ENCODE measurements at regions not wholly inside any gene's neighbourhood (a gene's known extent, or its start where the extent isn't known, plus 50 kb on each side); places are given as distances from the start of the nearest gene placed in this dataset.

DNA sequence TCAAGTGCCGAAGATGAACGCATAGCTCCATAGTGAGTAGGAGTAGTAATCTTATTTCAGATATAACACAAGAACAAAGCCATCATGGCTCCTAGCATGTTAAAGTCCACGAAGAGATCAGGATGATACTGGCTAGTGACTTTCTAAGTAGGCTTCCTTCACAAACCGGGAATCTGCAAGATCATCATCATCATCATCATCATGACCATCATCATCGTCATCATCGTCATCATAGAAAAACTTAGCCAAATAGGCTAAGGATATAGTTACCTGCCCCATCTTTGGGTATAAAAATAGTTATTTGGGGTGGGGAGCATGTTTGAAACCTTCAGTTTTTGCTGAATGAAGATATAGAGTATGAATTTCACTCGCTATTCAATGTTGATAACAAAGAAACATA is 57.9 kb downstream of the PYDC2 start:
- Histone ChIP-seq H3K4me1 (ENCODE audit: low read depth) (no peaks in the 10 kb centered on the region), H3K27me3 (no peaks in the 10 kb centered on the region), H3K36me3 (no peaks in the 10 kb centered on the region), H3K4me3 (no peak overlapping the region), H3K9me3 (ENCODE audit: low read depth) (no peaks in the 10 kb centered on the region), H3K27ac (no peak overlapping the region)
- TF ChIP-seq, protein P1, sequence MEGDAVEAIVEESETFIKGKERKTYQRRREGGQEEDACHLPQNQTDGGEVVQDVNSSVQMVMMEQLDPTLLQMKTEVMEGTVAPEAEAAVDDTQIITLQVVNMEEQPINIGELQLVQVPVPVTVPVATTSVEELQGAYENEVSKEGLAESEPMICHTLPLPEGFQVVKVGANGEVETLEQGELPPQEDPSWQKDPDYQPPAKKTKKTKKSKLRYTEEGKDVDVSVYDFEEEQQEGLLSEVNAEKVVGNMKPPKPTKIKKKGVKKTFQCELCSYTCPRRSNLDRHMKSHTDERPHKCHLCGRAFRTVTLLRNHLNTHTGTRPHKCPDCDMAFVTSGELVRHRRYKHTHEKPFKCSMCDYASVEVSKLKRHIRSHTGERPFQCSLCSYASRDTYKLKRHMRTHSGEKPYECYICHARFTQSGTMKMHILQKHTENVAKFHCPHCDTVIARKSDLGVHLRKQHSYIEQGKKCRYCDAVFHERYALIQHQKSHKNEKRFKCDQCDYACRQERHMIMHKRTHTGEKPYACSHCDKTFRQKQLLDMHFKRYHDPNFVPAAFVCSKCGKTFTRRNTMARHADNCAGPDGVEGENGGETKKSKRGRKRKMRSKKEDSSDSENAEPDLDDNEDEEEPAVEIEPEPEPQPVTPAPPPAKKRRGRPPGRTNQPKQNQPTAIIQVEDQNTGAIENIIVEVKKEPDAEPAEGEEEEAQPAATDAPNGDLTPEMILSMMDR (IDR thresholded peaks at IDR 0.05; ENCODE audit: low read depth, low read length): no peak
- DNase-seq (ENCODE audit: low read depth in 1 of 2, low spot score in 1 of 2): no peak

GRCh38 chr3:191521055-191521454 is 60.1 kb downstream of the PYDC2 start:
- H3K4me3 ChIP-seq: no peak overlapping the region
- TF ChIP-seq, protein P1 (IDR thresholded peaks at IDR 0.05; ENCODE audit: low read depth, low read length): no peak
- no peaks in the 10 kb centered on the region for H3K36me3 ChIP-seq
- no peaks in the 10 kb centered on the region for H3K27me3 ChIP-seq
- H3K9me3 ChIP-seq (ENCODE audit: low read depth): no peaks in the 10 kb centered on the region
- no peak overlapping the region for H3K27ac ChIP-seq
- H3K4me1 ChIP-seq (ENCODE audit: low read depth): no peaks in the 10 kb centered on the region
- no peak for DNase-seq (ENCODE audit: low read depth in 1 of 2, low spot score in 1 of 2)

DNA sequence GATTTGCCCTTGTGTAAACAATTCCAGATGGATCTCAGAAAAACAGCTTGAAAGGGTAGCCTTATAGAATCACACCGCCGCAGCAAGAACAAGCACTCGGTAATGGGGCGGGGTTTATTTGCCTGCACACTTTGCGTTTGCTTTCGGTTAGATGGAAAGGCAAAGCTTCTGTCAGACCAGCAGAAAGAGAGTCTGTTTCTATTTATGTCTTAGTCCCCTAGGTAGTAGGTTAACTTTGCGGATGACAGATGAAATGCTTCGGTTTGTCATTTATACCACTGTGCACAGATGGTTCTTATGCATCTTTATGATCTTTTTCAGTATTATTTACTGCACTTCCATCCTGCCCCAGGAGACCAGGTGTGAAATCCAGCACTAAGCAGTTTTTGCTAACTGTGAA is 62.2 kb downstream of the PYDC2 start:
- Histone ChIP-seq H3K27ac (no peak overlapping the region), H3K27me3 (no peaks in the 10 kb centered on the region)
- no peak for DNase-seq (ENCODE audit: low read depth in 1 of 2, low spot score in 1 of 2)

GRCh38 chr3:191528589-191528988 is 67.6 kb downstream of the PYDC2 start:
- TF ChIP-seq, protein P1 (IDR thresholded peaks at IDR 0.05; ENCODE audit: low read depth, low read length): no peak
- no peak overlapping the region for H3K4me3 ChIP-seq
- no peaks in the 10 kb centered on the region for H3K36me3 ChIP-seq
- DNase-seq (ENCODE audit: low read depth in 1 of 2, low spot score in 1 of 2): no peak
- H3K27ac ChIP-seq: no peak overlapping the region
- H3K4me1 ChIP-seq (ENCODE audit: low read depth): no peaks in the 10 kb centered on the region
- no peaks in the 10 kb centered on the region for H3K27me3 ChIP-seq
- H3K9me3 ChIP-seq (ENCODE audit: low read depth): no peaks in the 10 kb centered on the region

More for the DNA sequence above, 62.2 kb downstream of the PYDC2 start:
- Histone ChIP-seq H3K4me3 (no peak overlapping the region), H3K36me3 (no peaks in the 10 kb centered on the region), H3K4me1 (ENCODE audit: low read depth) (no peaks in the 10 kb centered on the region), H3K9me3 (ENCODE audit: low read depth) (no peaks in the 10 kb centered on the region)
- TF ChIP-seq, protein P1 (IDR thresholded peaks at IDR 0.05; ENCODE audit: low read depth, low read length): no peak

DNA sequence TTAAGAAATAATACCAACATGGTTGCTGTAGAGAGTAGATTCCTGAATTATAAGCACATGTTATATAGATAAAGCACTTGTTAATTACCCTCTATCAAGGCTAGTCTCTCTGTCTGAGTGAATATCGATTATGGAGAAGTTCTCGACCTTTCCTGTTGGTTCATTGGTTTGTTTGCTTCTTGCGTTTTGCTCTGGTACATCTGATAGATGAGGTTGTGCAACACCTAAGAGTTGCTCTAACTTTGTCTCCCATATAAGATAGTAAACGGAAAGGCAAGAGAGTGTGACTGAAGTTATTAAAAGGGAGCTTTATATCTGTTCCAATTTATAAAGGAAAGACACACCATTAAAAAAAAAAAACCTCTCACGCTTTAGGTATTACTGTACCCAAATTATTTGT is 69.0 kb downstream of the PYDC2 start:
- DNase-seq (ENCODE audit: low read depth in 1 of 2, low spot score in 1 of 2): no peak
- Histone ChIP-seq H3K27me3 (no peaks in the 10 kb centered on the region), H3K27ac (no peak overlapping the region), H3K4me3 (no peak overlapping the region), H3K36me3 (no peaks in the 10 kb centered on the region), H3K9me3 (ENCODE audit: low read depth) (no peaks in the 10 kb centered on the region), H3K4me1 (ENCODE audit: low read depth) (no peaks in the 10 kb centered on the region)
- TF ChIP-seq, protein P1 (IDR thresholded peaks at IDR 0.05; ENCODE audit: low read depth, low read length): no peak

- H3K9me3 ChIP-seq (ENCODE audit: low read depth): no peaks in the 10 kb centered on the region
- TF ChIP-seq, protein P1 (IDR thresholded peaks at IDR 0.05; ENCODE audit: low read depth, low read length): no peak
- H3K4me3 ChIP-seq: no peak overlapping the region
- no peaks in the 10 kb centered on the region for H3K36me3 ChIP-seq
- DNase-seq (ENCODE audit: low read depth in 1 of 2, low spot score in 1 of 2): no peak
- H3K27me3 ChIP-seq: no peaks in the 10 kb centered on the region
- H3K27ac ChIP-seq: no peak overlapping the region
- H3K4me1 ChIP-seq (ENCODE audit: low read depth): no peaks in the 10 kb centered on the region
Measured at GRCh38 chr3:191531434-191531972, 70.5 kb downstream of the PYDC2 start.
